ENCODE measurements at regions not wholly inside any gene's neighbourhood (a gene's known extent, or its start where the extent isn't known, plus 50 kb on each side); places are given as distances from the start of the nearest gene placed in this dataset.

DNA sequence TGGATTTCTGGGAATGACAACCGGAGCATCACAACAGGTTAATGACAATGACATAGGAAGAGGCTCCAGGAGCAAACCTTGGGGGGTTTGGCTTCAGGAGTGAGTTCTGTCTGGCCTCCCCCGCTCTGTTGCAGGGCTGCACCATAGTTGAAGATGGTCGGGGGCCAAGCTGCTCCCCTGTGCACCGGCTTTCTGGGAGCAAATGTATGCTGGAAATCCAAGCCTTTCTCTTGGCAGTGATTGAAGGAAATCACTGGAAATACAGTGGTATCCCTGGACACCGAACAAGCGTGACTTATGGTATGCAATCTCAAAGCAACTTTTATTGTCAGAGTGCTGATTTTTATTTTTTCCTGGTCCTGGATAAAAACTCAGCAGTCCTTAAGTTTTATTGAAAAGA lies 251.9 kb upstream of the ZNF32 start:
- no peak overlapping the region for H3K27ac Mint-ChIP-seq (ENCODE audit: unreplicated experiment)
- H3K9me3 ChIP-seq = no peaks in the 10 kb centered on the region
- ChIA-PET CTCF (no interaction called here), POLR2A (no interaction called here)
- no peak overlapping the region for H3K4me3 ChIP-seq (ENCODE audit: low read depth, low read length)
- H3K4me1 Mint-ChIP-seq (ENCODE audit: low read depth, unreplicated experiment) = no peaks in the 10 kb centered on the region
- no peaks in the 10 kb centered on the region for H3K36me3 ChIP-seq (ENCODE audit: control insufficient read depth, insufficient read depth, low read length)
- no peaks in the 10 kb centered on the region for H3K27me3 ChIP-seq (replicated peaks; ENCODE audit: control insufficient read depth, insufficient read depth, low read length)
- peaks cover 8% of the 10 kb centered on the region for H3K27me3 Mint-ChIP-seq (ENCODE audit: insufficient read depth, unreplicated experiment)
- H3K4me3 Mint-ChIP-seq (ENCODE audit: unreplicated experiment) = no peak overlapping the region
- no TSS peak for BruUV-seq (replicated peaks)
- no peaks in the 10 kb centered on the region for H3K9me3 Mint-ChIP-seq (ENCODE audit: unreplicated experiment)
- intact Hi-C loops (cut with micrococcal nuclease; ENCODE audit: unreplicated experiment) = loop anchor here (5.0 kb wide), 1 partner anchor 218 kb away; no protein-coding TSS in a partner anchor
- no peak for TF ChIP-seq CTCF (IDR thresholded peaks at IDR 0.05; ENCODE audit: insufficient read depth in 1 of 2, low read depth in 1 of 2, low read length in 1 of 2, severe bottlenecking in 1 of 2, unreplicated experiment in 1 of 2)
- H3K36me3 Mint-ChIP-seq (ENCODE audit: insufficient read depth, unreplicated experiment) = no peaks in the 10 kb centered on the region
- H3K4me1 ChIP-seq = no peaks in the 10 kb centered on the region
- no peak for DNase-seq

- H3K4me3 ChIP-seq (ENCODE audit: low read depth, low read length) = no peak overlapping the region
- BruUV-seq (replicated peaks) = no TSS peak
Measured at GRCh38 chr10:43899224-43899959, 250.7 kb upstream of the ZNF32 start.

GRCh38 chr10:43898592-43898991 lies 249.9 kb upstream of the ZNF32 start:
- peaks cover 13% of the 10 kb centered on the region for H3K27me3 Mint-ChIP-seq (ENCODE audit: insufficient read depth, unreplicated experiment)
- ChIA-PET POLR2A (no interaction called here), CTCF (no interaction called here)
- no peaks in the 10 kb centered on the region for H3K36me3 Mint-ChIP-seq (ENCODE audit: insufficient read depth, unreplicated experiment)
- no peak for DNase-seq
- H3K27ac Mint-ChIP-seq (ENCODE audit: unreplicated experiment) = no peak overlapping the region
- H3K4me1 ChIP-seq = no peaks in the 10 kb centered on the region
- H3K4me1 Mint-ChIP-seq (ENCODE audit: low read depth, unreplicated experiment) = no peaks in the 10 kb centered on the region
- no peak overlapping the region for H3K4me3 ChIP-seq (ENCODE audit: low read depth, low read length)
- H3K4me3 Mint-ChIP-seq (ENCODE audit: unreplicated experiment) = no peak overlapping the region
- no peaks in the 10 kb centered on the region for H3K27me3 ChIP-seq (replicated peaks; ENCODE audit: control insufficient read depth, insufficient read depth, low read length)
- H3K36me3 ChIP-seq (ENCODE audit: control insufficient read depth, insufficient read depth, low read length) = no peaks in the 10 kb centered on the region
- H3K9me3 ChIP-seq = no peaks in the 10 kb centered on the region
- no peak for TF ChIP-seq CTCF (IDR thresholded peaks at IDR 0.05; ENCODE audit: insufficient read depth in 1 of 2, low read depth in 1 of 2, low read length in 1 of 2, severe bottlenecking in 1 of 2, unreplicated experiment in 1 of 2)
- intact Hi-C loops (cut with micrococcal nuclease; ENCODE audit: unreplicated experiment) = no loop called here
- BruUV-seq (replicated peaks) = no TSS peak
- no peaks in the 10 kb centered on the region for H3K9me3 Mint-ChIP-seq (ENCODE audit: unreplicated experiment)

More at GRCh38 chr10:43899224-43899959, 250.7 kb upstream of the ZNF32 start:
- Mint-ChIP-seq H3K36me3 (ENCODE audit: insufficient read depth, unreplicated experiment) (no peaks in the 10 kb centered on the region), H3K27me3 (ENCODE audit: insufficient read depth, unreplicated experiment) (peaks cover 11% of the 10 kb centered on the region), H3K27ac (ENCODE audit: unreplicated experiment) (no peak overlapping the region), H3K9me3 (ENCODE audit: unreplicated experiment) (no peaks in the 10 kb centered on the region), H3K4me1 (ENCODE audit: low read depth, unreplicated experiment) (no peaks in the 10 kb centered on the region), H3K4me3 (ENCODE audit: unreplicated experiment) (no peak overlapping the region)
- Histone ChIP-seq H3K9me3 (no peaks in the 10 kb centered on the region), H3K4me1 (no peaks in the 10 kb centered on the region), H3K36me3 (ENCODE audit: control insufficient read depth, insufficient read depth, low read length) (no peaks in the 10 kb centered on the region), H3K27me3 (replicated peaks; ENCODE audit: control insufficient read depth, insufficient read depth, low read length) (no peaks in the 10 kb centered on the region)
- no peak for DNase-seq
- intact Hi-C loops (cut with micrococcal nuclease; ENCODE audit: unreplicated experiment) = no loop called here
- ChIA-PET CTCF (no interaction called here), POLR2A (no interaction called here)
- no peak for TF ChIP-seq CTCF (IDR thresholded peaks at IDR 0.05; ENCODE audit: insufficient read depth in 1 of 2, low read depth in 1 of 2, low read length in 1 of 2, severe bottlenecking in 1 of 2, unreplicated experiment in 1 of 2)
